Thymus (tissue), 11 donors: ENCODE measurements at regions not wholly inside any gene's neighbourhood (a gene's known extent, or its start where the extent isn't known, plus 50 kb on each side); places are given as distances from the start of the nearest gene placed in this dataset.
"Not testable (repeated sequence)": the region's sequence is repeated elsewhere in the genome, so short reads cannot be mapped to it uniquely, and the experiment has no call there.

Experiments used
- DNase-seq, 9 donors: peaks; one replicate each; pipeline ENCODE4 v3.0.0-alpha.2; 2013; ENCODE audit warnings: low spot score in 9 of 9, low read depth in 6 of 9, missing footprints in 1 of 9
- H3K27ac ChIP-seq, 2 donors: one replicate each; pipeline ENCODE4 v1.5.1; 2013; ENCODE audit warnings: control low read depth in 1 of 2, low read depth in 1 of 2, low read length in 1 of 2, mild to moderate bottlenecking in 1 of 2, moderate library complexity in 1 of 2
- H3K27me3 ChIP-seq, 2 donors: one replicate each; pipeline ENCODE4 v1.5.1; 2013; ENCODE audit warnings: low read length in 1 of 2; ENCODE audit not compliant: control insufficient read depth in 2 of 2, insufficient read depth in 1 of 2
- H3K36me3 ChIP-seq, 2 donors: one replicate each; pipeline ENCODE4 v1.5.1; 2013; ENCODE audit warnings: low read length in 1 of 2, mild to moderate bottlenecking in 1 of 2, moderate library complexity in 1 of 2; ENCODE audit not compliant: control insufficient read depth in 2 of 2, insufficient read depth in 2 of 2
- H3K4me1 ChIP-seq, 2 donors: one replicate each; pipeline ENCODE4 v1.5.1; 2013; ENCODE audit warnings: low read length in 2 of 2; ENCODE audit not compliant: control insufficient read depth in 2 of 2, insufficient read depth in 2 of 2
- H3K4me3 ChIP-seq, 2 donors: one replicate each; pipeline ENCODE4 v1.5.1; 2013; ENCODE audit warnings: low read length in 2 of 2, control low read depth in 1 of 2, mild to moderate bottlenecking in 1 of 2
- H3K9me3 ChIP-seq, 2 donors: one replicate each; pipeline ENCODE4 v1.5.1; 2013; ENCODE audit warnings: low read length in 1 of 2, mild to moderate bottlenecking in 1 of 2; ENCODE audit not compliant: control insufficient read depth in 2 of 2, insufficient read depth in 1 of 2
- WGBS: extraction: QIAGEN DNeasy Blood & Tissue Kit; methylation state at CpG from one replicate; pipeline ENCODE4 v1.1.7; 2013; 5-methylcytosine and 5-hydroxymethylcytosine counted together
- donor health status: healthy.

- DNase-seq, result no peak
- Histone ChIP-seq H3K27me3 (peaks cover 0 to 4% of the 10 kb centered on the region in 2 donors), H3K27ac (no peak overlapping the region), H3K9me3 (no peaks in the 10 kb centered on the region), H3K4me3 (no peak overlapping the region), H3K4me1 (peaks cover 0 to under 1% of the 10 kb centered on the region in 2 donors), H3K36me3 (no peaks in the 10 kb centered on the region)
- 96% methylated on average over 3 of the region's 3 CpGs for WGBS
Observed at GRCh38 chr20:48335308-48336050, 492.3 kb downstream of the PREX1 start.

- H3K4me3 ChIP-seq, result no peak overlapping the region
- 95% methylated on average over 4 of the region's 4 CpGs for WGBS
- H3K27me3 ChIP-seq, result no peaks in the 10 kb centered on the region
- H3K9me3 ChIP-seq, result no peaks in the 10 kb centered on the region
- H3K36me3 ChIP-seq, result no peaks in the 10 kb centered on the region
- no peak for DNase-seq
- H3K27ac ChIP-seq, result no peak overlapping the region
- H3K4me1 ChIP-seq, result no peaks in the 10 kb centered on the region
Observed at GRCh38 chr20:48333707-48334106, 494.1 kb downstream of the PREX1 start.

GRCh38 chr20:48332555-48332954, 495.2 kb downstream of the PREX1 start:
- Histone ChIP-seq H3K4me1 (no peaks in the 10 kb centered on the region), H3K36me3 (no peaks in the 10 kb centered on the region), H3K4me3 (no peak overlapping the region), H3K27ac (no peak overlapping the region), H3K27me3 (no peaks in the 10 kb centered on the region), H3K9me3 (no peaks in the 10 kb centered on the region)
- DNase-seq, result no peak
- WGBS, result 57% methylated on average over 3 of the region's 3 CpGs

- no peak overlapping the region for H3K27ac ChIP-seq
- H3K4me3 ChIP-seq, result no peak overlapping the region
- no peak for DNase-seq
- no peaks in the 10 kb centered on the region for H3K9me3 ChIP-seq
- H3K36me3 ChIP-seq, result no peaks in the 10 kb centered on the region
- H3K4me1 ChIP-seq, result no peaks in the 10 kb centered on the region
- WGBS, result 95% methylated on average over 1 of the region's 1 CpG
- H3K27me3 ChIP-seq, result no peaks in the 10 kb centered on the region
Observed at GRCh38 chr20:48331518-48332286, 496.1 kb downstream of the PREX1 start.

GRCh38 chr20:48329676-48330664, 497.8 kb downstream of the PREX1 start:
- Histone ChIP-seq H3K4me1 (no peaks in the 10 kb centered on the region), H3K27ac (no peak overlapping the region), H3K36me3 (no peaks in the 10 kb centered on the region), H3K4me3 (no peak overlapping the region), H3K27me3 (peaks cover 0 to 4% of the 10 kb centered on the region in 2 donors), H3K9me3 (no peaks in the 10 kb centered on the region)
- peak in 3 of 9 donors; percentile 9 to 16 (median 13) for DNase-seq
- 81% methylated on average over 8 of the region's 8 CpGs for WGBS

- no peaks in the 10 kb centered on the region for H3K4me1 ChIP-seq
Observed at GRCh38 chr20:48329031-48329615, 498.7 kb downstream of the PREX1 start.

GRCh38 chr20:48327848-48328247, 500.0 kb downstream of the PREX1 start:
- not testable (repeated sequence) for H3K27me3 ChIP-seq, H3K36me3 ChIP-seq, H3K4me1 ChIP-seq, H3K9me3 ChIP-seq, DNase-seq, H3K4me3 ChIP-seq, H3K27ac ChIP-seq
- WGBS, result 98% methylated on average over 8 of the region's 8 CpGs

More at GRCh38 chr20:48329031-48329615, 498.7 kb downstream of the PREX1 start:
- no peaks in the 10 kb centered on the region for H3K36me3 ChIP-seq
- WGBS, result 82% methylated on average over 4 of the region's 4 CpGs
- peaks cover 0 to 4% of the 10 kb centered on the region in 2 donors for H3K27me3 ChIP-seq
- no peak for DNase-seq
- H3K27ac ChIP-seq, result no peak overlapping the region
- no peak overlapping the region for H3K4me3 ChIP-seq
- H3K9me3 ChIP-seq, result no peaks in the 10 kb centered on the region

- no peaks in the 10 kb centered on the region for H3K4me1 ChIP-seq
- H3K27me3 ChIP-seq, result peaks cover 0 to 4% of the 10 kb centered on the region in 2 donors
- 90% methylated on average over 11 of the region's 11 CpGs for WGBS
- no peaks in the 10 kb centered on the region for H3K9me3 ChIP-seq
- H3K27ac ChIP-seq, result no peak overlapping the region
- H3K4me3 ChIP-seq, result no peak overlapping the region
- no peaks in the 10 kb centered on the region for H3K36me3 ChIP-seq
- DNase-seq, result no peak
Observed at GRCh38 chr20:48326868-48327267, 500.9 kb downstream of the PREX1 start.
